GM21390 (cell line): ENCODE measurements at regions not wholly inside any gene's neighbourhood (a gene's known extent, or its start where the extent isn't known, plus 50 kb on each side); places are given as distances from the start of the nearest gene placed in this dataset.

Source experiments
- ATAC-seq: cut with Tn5 transposase; IDR thresholded peaks from one replicate; pipeline ENCODE4 v1.9.1; 2021; ENCODE audit not compliant: unreplicated experiment

DNA sequence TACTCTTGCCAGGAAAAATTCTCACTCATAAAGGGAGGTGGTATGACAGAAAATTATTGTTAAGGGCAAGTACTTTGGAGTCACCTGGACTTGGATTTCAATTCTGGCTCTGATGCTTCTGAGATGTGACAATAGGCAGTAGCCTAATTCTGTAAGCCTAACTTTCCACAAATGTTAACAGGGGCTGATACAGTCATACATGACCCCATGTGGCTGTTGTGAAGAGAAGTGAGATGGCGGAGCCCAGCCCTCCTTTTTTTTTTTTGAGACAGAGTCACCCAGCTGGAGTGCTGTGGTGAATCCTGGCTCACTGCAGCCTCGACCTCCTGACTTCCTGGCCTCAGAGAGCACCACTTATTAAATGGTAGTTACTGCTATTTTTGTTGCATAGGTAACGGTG is 54.4 kb upstream of the IRF2 start:
- no peak for ATAC-seq

DNA sequence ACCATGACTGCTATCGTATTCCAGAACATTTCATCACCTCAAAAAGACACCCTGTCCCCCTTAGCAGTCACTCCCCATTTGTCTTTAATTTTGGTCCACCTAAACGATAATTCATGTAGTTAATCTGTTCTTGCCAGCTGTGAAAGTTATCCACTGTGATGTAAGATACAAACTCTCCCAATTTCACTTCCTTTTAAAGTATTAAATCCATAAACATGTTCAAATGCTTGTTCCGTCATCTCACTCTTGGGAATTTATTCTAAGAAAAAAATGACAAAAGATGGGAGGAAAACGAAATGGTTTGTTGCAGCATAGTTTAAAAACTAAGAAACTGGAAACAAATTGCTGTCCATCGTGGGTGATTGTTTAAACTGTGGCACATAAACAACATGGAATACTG is 53.7 kb upstream of the IRF2 start:
- no peak for ATAC-seq

DNA sequence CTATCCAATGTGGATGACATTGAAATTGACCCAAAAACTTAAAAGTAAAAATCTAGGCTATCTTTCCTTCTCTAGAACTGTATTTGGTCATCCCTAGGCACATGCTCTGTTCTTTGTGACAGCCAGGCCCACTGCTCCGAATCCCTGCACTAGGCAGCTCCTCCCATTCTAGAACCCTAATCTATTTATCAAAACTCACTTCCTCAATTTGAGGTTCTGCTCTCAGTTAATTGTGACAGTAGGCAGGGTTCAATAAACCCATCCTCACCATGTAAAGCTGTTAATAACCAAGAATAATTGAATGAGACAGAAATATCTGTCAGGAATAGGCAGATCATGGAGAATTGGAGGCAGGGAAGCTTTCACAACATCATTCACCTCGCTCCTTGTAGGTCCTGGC is 51.9 kb upstream of the IRF2 start:
- ATAC-seq = no peak
